Ovary (tissue), 7 donors: ENCODE measurements at regions not wholly inside any gene's neighbourhood (a gene's known extent, or its start where the extent isn't known, plus 50 kb on each side); places are given as distances from the start of the nearest gene placed in this dataset.

Experiments
- DNase-seq, 5 donors: peaks; one replicate each; pipeline ENCODE4 v3.0.0-alpha.2; 2019 to 2020
- H3K27ac ChIP-seq, 2 donors: fragments of 200-600 bp; one replicate each; pipeline versions ENCODE4 v1.5.1 to v1.8.0; 2019 to 2022
- H3K27me3 ChIP-seq: fragments of 200-600 bp; one replicate; pipeline ENCODE4 v1.8.0; 2022
- H3K36me3 ChIP-seq: fragments of 200-600 bp; sonication (generic); one replicate; pipeline ENCODE4 v1.5.1; 2019
- H3K4me1 ChIP-seq: one replicate; pipeline ENCODE4 v1.8.1; 2013; ENCODE audit warnings: mild to moderate bottlenecking, moderate library complexity; ENCODE audit not compliant: insufficient read depth
- H3K4me3 ChIP-seq: fragments of 200-600 bp; sonication (generic); one replicate; pipeline ENCODE4 v1.5.1; 2017
- H3K9me3 ChIP-seq, 2 donors: fragments of 200-600 bp in 1 of 2; sonication (generic) in 1 of 2; one replicate each; pipeline versions ENCODE4 v1.5.1 to v1.8.1; 2013 to 2019; ENCODE audit warnings: mild to moderate bottlenecking in 1 of 2, moderate library complexity in 1 of 2
- EP300 ChIP-seq: sonication (generic); formaldehyde crosslinking; IDR thresholded peaks from one replicate; pipeline ENCODE4 v1.6.1; 2017; ENCODE audit warnings: antibody characterized with exemption
- POLR2A ChIP-seq: fragments of 450-650 bp; IDR thresholded peaks from one replicate; pipeline ENCODE4 v1.6.1; 2017; ENCODE audit warnings: antibody characterized with exemption, mild to moderate bottlenecking, moderate library complexity
- WGBS, 3 donors: extraction: QIAGEN DNeasy Blood & Tissue Kit in 1 of 3; methylation state at CpG; one replicate each; pipeline versions ENCODE4 v1.1.5 to v1.1.7; 2013 to 2017; 5-methylcytosine and 5-hydroxymethylcytosine counted together
- intact Hi-C, 4 donors: fragments of 100-400 bp; cut with DNase I; formaldehyde crosslinking; loops; one replicate each; pipeline versions ENCODE4 v1.11.0 to v1.15.1; 2022 to 2023
- TF ChIP-seq, protein P1 (sequence below), 3 donors: fragments of 450-650 bp in 2 of 3; fragments of 200-600 bp in 1 of 3; IDR thresholded peaks; one replicate each; pipeline versions ENCODE4 v1.5.1 to v1.8.0; 2016 to 2022; ENCODE audit warnings: antibody characterized with exemption in 3 of 3, mild to moderate bottlenecking in 1 of 3
- donor health status: DM: no; HTN: no; CAD: no; lungs with moderate emphysema.
- donor health status: DM: no; HTN: no; CAD: no.
- donor health status: Bipolar disorder and iron deficiency.
- donor health status: DM: no; HTN: no; CAD: no.
- donor health status: DM: yes; HTN: yes; CAD: no.

GRCh38 chr18:77766421-77766820, 516.8 kb downstream of the GALR1 start:
- intact Hi-C loops = no loop called here
- 67 to 78% (median 74%) methylated on average over 9 of the region's 9 CpGs for WGBS, 3 donors
- Histone ChIP-seq H3K36me3 (no peaks in the 10 kb centered on the region), H3K4me3 (no peak overlapping the region), H3K4me1 (no peaks in the 10 kb centered on the region), H3K27me3 (no peaks in the 10 kb centered on the region), H3K27ac (no peak overlapping the region), H3K9me3 (no peaks in the 10 kb centered on the region)
- TF ChIP-seq POLR2A (no peak), EP300 (no peak)
- TF ChIP-seq, protein P1, sequence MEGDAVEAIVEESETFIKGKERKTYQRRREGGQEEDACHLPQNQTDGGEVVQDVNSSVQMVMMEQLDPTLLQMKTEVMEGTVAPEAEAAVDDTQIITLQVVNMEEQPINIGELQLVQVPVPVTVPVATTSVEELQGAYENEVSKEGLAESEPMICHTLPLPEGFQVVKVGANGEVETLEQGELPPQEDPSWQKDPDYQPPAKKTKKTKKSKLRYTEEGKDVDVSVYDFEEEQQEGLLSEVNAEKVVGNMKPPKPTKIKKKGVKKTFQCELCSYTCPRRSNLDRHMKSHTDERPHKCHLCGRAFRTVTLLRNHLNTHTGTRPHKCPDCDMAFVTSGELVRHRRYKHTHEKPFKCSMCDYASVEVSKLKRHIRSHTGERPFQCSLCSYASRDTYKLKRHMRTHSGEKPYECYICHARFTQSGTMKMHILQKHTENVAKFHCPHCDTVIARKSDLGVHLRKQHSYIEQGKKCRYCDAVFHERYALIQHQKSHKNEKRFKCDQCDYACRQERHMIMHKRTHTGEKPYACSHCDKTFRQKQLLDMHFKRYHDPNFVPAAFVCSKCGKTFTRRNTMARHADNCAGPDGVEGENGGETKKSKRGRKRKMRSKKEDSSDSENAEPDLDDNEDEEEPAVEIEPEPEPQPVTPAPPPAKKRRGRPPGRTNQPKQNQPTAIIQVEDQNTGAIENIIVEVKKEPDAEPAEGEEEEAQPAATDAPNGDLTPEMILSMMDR (IDR thresholded peaks at IDR 0.05) = no peak
- DNase-seq = no peak

DNA sequence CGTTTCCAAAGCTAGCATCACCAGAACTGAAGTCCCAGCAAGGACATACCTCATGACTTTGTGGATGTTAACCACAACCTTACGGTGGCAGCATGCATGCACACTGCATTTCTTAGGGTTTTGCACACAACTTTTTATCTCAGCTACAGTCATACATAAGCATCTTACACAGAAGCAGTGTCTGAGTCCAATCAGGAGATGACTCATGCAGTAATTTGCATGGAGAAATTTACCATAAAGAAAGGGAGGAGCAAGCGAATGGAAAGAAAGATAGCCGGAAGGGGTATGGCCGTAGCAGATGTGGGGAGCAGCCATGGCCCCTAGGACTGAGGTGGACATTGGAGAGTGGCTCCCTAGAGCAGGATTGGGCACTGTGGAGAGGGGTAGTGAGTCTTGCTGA, 522.5 kb downstream of the GALR1 start:
- intact Hi-C loops = no loop called here
- 75 to 76% (median 76%) methylated on average over 5 of the region's 5 CpGs for WGBS, 3 donors
- H3K27ac ChIP-seq = no peak overlapping the region
- no peaks in the 10 kb centered on the region for H3K4me1 ChIP-seq
- H3K9me3 ChIP-seq = no peaks in the 10 kb centered on the region
- H3K4me3 ChIP-seq = no peak overlapping the region
- H3K27me3 ChIP-seq = no peaks in the 10 kb centered on the region
- TF ChIP-seq EP300 = no peak
- TF ChIP-seq, protein P1 (IDR thresholded peaks at IDR 0.05) = no peak
- no peak for TF ChIP-seq POLR2A
- H3K36me3 ChIP-seq = no peaks in the 10 kb centered on the region
- DNase-seq = no peak

GRCh38 chr18:77776104-77776503, 526.5 kb downstream of the GALR1 start:
- no peak overlapping the region for H3K27ac ChIP-seq
- no peaks in the 10 kb centered on the region for H3K4me1 ChIP-seq
- H3K9me3 ChIP-seq = no peaks in the 10 kb centered on the region
- 84 to 90% (median 86%) methylated on average over 12 of the region's 12 CpGs for WGBS, 3 donors
- no peak overlapping the region for H3K4me3 ChIP-seq
- intact Hi-C loops = no loop called here
- no peaks in the 10 kb centered on the region for H3K36me3 ChIP-seq
- no peak for TF ChIP-seq POLR2A
- TF ChIP-seq, protein P1 (IDR thresholded peaks at IDR 0.05) = no peak
- TF ChIP-seq EP300 = no peak
- no peaks in the 10 kb centered on the region for H3K27me3 ChIP-seq
- no peak for DNase-seq

GRCh38 chr18:77777163-77777562, 527.5 kb downstream of the GALR1 start:
- Histone ChIP-seq H3K27ac (no peak overlapping the region), H3K9me3 (no peaks in the 10 kb centered on the region), H3K27me3 (no peaks in the 10 kb centered on the region), H3K4me3 (no peak overlapping the region), H3K4me1 (no peaks in the 10 kb centered on the region), H3K36me3 (no peaks in the 10 kb centered on the region)
- WGBS, 3 donors = 86 to 89% (median 88%) methylated on average over 11 of the region's 11 CpGs
- intact Hi-C loops = no loop called here
- no peak for TF ChIP-seq EP300
- TF ChIP-seq, protein P1 (IDR thresholded peaks at IDR 0.05) = no peak
- TF ChIP-seq POLR2A = no peak
- no peak for DNase-seq
